A172 (cell line): ENCODE measurements at regions not wholly inside any gene's neighbourhood (a gene's known extent, or its start where the extent isn't known, plus 50 kb on each side); places are given as distances from the start of the nearest gene placed in this dataset.
"Not testable (repeated sequence)": the region's sequence is repeated elsewhere in the genome, so short reads cannot be mapped to it uniquely, and the experiment has no call there.

Experiments
- DNase-seq: peaks from one replicate; pipeline ENCODE4 v3.0.0-alpha.2; 2015; ENCODE audit warnings: low spot score

- no peak for DNase-seq
Observed at GRCh38 chr14:96686126-96686525, 111.1 kb upstream of the VRK1 start.

- no peak for DNase-seq
Observed at GRCh38 chr14:96688629-96689028, 108.6 kb upstream of the VRK1 start.

DNA sequence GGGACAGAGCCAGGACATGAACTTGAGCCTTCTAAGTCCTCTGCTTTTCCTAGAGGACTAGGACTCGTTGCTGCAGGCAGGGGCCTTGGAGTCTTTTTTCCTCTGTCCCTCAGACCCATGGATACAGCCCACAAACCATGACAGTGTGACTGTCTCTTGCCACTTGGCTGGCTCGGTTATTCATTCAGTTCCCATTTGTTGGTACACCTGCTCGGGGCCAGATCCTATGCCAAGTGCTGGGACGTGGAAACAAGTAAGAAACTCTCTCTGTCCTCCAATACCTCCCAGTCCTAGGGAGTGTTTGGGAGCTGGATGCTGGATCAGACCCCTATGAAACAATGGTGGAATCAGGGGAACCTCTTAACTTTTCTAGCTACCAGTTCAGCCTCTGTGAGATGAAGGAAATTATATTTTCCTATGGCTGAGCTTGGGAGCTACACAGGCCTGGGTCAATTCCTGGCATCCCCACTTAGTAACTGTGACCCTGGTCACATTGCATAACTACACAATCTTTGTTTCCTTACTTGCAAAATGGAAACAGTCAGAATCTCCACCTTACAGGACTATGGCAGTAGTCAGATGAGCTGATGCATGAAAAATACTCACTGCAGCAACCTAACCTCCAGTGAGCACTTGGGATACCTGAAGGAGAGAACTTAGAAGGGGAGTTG is 106.3 kb upstream of the VRK1 start:
- no peak for DNase-seq

GRCh38 chr14:96693252-96693820 is 103.8 kb upstream of the VRK1 start:
- DNase-seq: no peak

DNA sequence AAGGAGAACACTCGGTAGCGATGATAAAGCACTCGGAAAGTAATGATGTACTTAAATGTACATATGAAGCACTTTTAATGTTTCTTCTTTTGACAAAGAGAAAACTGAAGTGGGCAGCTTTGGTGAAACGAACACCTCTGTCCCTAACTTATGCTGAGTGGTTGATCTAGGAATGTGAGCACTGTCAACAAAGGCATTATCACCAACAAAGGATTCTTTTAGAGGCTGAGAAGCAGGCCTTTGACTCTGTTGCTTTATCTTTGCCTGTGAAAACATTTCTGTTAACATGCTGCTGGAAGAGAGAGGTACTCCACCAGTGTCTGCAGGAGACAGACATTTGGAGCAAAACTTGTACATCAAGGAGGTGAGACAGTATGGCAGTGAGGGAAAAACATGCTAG is 103.2 kb upstream of the VRK1 start:
- DNase-seq: no peak

GRCh38 chr14:96698960-96699539 is 98.1 kb upstream of the VRK1 start:
- no peak for DNase-seq

GRCh38 chr14:96699666-96700065 is 97.5 kb upstream of the VRK1 start:
- no peak for DNase-seq

DNA sequence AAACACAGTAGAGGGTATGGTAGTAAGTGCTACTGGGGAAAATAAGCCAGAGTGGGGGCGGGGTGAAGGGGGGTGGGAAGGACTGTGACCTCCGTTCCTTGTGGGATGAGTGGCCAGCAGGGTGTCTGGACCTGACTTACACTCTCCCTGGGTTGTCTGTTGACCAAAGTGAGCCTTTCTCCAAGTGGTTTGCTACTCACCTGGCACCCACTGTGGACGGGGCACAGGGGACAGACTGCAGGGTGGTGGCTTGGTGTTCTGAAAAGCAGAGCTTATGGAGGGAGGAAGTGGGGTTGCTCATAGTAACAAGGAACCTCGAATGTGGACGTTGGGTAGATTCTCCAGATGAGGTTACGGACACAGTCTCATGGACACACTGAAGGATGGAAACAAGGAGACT is 94.4 kb upstream of the VRK1 start:
- DNase-seq: no peak

GRCh38 chr14:96705422-96706092 is 91.6 kb upstream of the VRK1 start:
- DNase-seq: no peak

DNA sequence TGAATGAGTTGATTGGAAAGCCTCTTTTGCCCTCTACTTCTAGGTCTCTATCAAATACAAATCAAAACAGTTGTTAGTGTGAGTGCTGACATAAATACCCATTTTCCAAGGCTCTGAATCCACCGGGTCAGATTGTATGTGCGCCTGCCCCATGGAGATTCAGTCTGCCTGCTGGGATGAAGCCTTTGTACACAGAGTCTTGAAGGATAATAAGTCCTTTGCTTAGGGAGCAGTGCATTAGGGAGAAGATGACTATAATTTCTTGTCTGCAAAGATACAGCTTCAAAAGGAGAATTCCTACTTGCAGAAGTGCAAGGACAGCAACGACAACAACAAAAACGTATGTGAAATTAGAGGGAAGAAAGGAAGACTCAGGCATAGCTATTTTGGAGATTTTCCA is 90.3 kb upstream of the VRK1 start:
- DNase-seq: no peak

DNA sequence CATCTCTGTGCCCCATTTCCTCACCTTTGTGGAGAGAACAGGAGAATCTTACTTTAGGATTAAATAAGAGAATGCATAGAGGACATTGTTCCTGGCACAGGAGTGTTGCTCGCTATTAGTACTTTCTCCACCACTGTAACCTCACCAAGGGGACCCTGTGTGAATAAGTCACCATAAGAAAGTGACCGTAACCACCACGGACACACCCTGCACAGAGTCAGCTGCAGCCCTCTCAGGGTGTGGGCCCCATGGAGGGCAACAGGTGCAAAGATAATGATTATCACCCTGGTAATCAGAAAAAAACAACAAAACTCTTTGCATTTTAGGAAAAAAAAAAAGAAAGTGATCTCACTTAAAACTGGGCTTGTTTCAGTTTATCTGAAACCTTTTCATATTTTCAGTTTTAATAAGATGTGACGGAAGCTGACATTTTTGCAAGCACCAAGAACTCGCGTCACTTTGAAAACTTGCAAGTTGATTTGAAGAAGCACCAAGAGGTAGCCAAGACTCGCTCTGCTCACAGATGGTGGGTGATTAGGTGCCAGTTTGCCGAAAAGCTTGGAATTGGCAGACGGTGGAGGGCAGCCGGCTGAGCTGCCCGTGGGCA is 87.0 kb upstream of the VRK1 start:
- no peak for DNase-seq

DNA sequence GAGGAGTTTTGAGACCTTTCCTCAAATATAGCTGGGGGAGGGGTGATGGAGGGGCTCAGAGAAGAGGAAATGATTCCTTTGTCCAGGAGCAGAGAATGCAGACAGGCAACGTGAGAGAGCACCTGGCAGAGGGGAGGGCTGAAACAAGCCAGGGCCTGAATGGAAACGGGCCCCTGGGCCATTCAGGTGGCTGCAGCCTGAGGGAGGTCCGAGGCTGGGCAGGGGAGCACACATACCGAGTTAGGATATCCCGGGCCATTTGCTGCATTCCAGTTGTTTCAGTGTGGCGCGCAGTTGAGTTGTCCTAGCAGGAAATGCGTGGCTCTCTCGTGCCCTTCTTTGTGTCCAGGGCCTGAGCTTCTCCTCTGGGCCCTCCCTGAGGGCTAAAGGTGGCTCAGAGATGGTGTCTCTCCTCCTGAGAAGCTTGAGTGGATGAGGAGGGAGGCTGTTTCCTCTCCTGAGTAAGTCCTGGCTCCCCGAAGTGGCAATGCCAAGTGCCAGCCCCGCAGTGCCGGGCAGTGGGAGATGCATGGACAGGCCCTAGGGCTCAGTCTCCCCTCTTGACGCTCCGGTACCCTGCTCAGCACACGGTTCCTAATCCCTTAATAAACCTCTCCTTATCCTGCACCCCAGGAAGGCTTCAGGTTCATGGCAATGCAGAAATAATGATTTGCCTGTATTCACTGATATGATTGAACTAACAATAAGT is 85.5 kb upstream of the VRK1 start:
- no peak for DNase-seq

DNA sequence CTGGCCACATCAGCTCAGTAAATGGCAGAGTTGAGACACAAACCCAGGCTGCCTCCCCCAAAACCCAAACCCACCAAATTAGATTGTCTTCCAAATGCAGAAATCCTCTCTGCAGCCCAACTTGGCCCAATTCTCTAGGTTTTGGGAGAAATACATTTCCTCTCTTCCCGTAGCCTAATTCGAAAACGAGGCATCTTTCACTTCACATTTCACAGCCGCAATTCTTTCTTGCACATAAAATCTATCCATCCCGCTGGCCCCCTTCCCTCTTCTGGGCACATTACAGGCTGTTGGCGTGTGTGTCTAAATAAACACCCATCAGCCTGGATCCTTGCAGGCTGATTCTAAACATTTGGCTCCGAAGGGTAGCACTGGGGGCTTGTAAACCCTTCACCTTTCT is 83.8 kb upstream of the VRK1 start:
- DNase-seq: no peak

DNA sequence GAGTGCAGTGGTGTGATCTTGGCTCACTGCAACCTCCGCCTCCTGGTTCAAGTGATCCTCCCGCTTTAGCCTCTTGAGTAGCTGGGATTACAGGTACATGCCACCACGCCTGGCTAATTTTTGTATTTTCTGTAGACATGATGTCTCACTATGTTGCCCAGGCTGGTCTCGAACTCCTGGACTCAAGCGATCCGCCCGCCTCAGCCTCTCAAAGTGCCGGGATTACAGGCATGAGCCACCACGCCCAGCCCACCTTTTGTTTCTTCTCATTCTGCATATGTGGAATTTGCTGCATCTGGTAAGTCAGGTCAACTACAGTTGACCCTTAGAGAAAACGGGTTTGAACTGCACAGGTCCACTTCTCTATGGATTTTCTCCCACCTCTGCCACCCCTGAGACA is 82.6 kb upstream of the VRK1 start:
- not testable (repeated sequence) for DNase-seq

DNA sequence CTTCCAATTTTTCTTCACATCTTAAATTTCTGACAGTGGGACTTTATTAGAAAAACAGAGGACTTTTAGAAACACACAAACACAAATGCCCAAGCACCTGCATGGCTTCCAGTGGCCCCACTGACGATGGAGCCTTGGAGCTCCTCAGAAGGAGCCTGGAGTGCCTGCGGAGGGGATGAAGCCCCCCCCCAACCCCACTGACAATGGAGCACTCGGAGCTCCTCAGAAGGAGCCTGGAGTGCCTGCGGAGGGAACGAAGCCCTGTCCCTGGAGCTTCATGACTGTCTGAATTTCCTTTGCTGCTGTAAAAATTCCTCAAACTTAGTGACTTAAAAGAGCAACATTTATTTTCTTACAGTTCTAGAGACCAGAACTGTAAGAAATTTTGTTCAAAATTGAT is 80.1 kb upstream of the VRK1 start:
- DNase-seq: no peak

DNA sequence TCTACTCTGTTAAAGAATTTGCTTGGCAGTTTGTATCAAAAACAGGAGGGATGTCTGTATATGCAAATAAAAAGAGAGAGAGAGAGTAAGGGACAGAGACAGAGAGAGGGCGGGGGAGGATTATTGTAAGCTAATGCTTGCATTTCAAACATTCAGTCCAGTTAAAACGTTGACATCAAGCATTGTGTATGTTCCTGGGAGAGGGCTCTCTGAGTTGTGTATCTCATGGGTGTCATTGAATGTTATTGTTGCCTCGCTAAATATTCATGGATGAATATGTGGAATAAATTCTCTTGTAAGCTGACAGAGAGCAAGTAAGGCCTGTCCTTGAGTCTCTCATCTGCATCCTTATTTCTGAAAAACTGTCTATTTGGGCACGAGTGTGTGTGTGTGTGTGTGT is 78.8 kb upstream of the VRK1 start:
- no peak for DNase-seq

DNA sequence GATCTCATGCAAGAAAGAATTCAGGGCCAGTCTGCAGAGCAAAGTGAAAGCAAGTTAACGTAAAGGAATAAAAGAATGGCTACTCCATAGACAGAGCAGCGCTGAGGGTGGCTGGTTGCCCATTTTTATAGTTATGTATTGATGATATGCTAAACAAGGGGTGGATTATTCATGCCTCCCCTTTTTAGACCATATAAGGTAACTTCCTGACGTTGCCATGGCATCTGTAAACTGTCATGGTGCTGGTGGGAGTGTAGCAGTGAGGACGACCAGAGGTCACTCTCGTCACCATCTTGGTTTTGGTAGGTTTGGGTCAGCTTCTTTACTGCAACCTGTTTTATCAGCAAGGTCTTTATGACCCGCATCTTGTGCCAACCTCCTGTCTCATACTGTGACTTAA is 76.5 kb upstream of the VRK1 start:
- not testable (repeated sequence) for DNase-seq

- no peak for DNase-seq
Observed at GRCh38 chr14:96722736-96723135, 74.4 kb upstream of the VRK1 start.

DNA sequence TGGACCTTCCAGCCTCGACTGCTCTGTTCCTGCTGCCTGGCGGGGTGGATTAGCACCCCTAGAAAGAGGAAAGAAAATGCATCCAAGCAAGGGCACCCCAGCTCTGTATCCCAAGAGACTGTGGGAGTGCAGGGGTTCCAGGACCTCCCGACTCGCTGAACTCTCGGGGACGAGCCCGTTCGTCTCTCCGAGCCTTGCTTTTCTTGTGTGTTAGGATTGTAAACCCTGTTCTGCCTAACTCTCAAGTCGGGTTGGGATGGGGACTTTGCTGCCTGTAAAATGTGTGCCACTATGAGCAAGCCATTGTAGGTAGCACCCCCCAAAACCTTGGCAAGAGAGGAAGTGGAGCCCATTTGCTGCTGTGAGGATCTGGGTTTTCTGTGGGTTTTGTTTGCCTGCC is 73.2 kb upstream of the VRK1 start:
- no peak for DNase-seq

- DNase-seq: no peak
Observed at GRCh38 chr14:96725232-96725631, 72.0 kb upstream of the VRK1 start.

- no peak for DNase-seq
Observed at GRCh38 chr14:96727073-96727472, 70.1 kb upstream of the VRK1 start.

DNA sequence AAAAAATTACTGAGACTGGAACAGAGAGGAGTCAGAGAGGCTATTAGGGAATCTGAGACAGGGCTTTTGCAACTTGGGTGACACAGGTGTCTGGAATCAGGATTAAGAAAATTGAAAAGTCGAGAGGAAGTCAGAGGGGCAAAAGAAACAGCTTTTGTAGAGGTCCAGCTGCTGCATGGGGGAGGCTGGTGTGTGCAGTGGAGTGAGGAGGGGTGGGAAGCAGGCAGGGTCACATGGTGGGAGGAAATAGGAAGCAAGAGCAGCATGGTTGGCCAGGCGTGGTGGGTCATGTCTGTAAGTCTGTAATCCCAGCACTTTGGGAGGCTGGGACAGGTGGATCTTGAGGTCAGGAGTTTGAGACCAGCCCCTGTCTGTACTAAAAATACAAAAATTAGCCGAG is 69.7 kb upstream of the VRK1 start:
- DNase-seq: no peak
